ENCODE measurements at regions not wholly inside any gene's neighbourhood (a gene's known extent, or its start where the extent isn't known, plus 50 kb on each side); places are given as distances from the start of the nearest gene placed in this dataset.
A peak's percentile ranks its signal among the peaks of the same experiment; 100 is the strongest.

GRCh38 chr12:124501827-124502226 is 65.6 kb downstream of the NCOR2 start:
- Mint-ChIP-seq H3K36me3 (ENCODE audit: low read depth) (no peaks in the 10 kb centered on the region), H3K4me3 (no peak overlapping the region), H3K9me3 (ENCODE audit: low read depth) (no peaks in the 10 kb centered on the region), H3K27ac (no peak overlapping the region), H3K27me3 (no peaks in the 10 kb centered on the region), H3K4me1 (peaks cover 43% of the 10 kb centered on the region)
- ChIA-PET POLR2A (no interaction called here), CTCF (interaction anchor here (0.8 kb wide), 1 partner anchor 24 kb away, joined by 4 read pairs; no protein-coding TSS in a partner anchor)
- intact Hi-C loops (cut with DNase I, micrococcal nuclease): no loop called here
- DNase-seq (no peak), ATAC-seq (no peak)

- ATAC-seq: no peak
- Mint-ChIP-seq H3K9me3 (ENCODE audit: low read depth) (no peaks in the 10 kb centered on the region), H3K27me3 (no peaks in the 10 kb centered on the region), H3K27ac (no peak overlapping the region), H3K4me1 (peaks cover 41% of the 10 kb centered on the region), H3K4me3 (no peak overlapping the region), H3K36me3 (ENCODE audit: low read depth) (no peaks in the 10 kb centered on the region)
- ChIA-PET POLR2A (no interaction called here), CTCF (no interaction called here)
- DNase-seq: no peak
- intact Hi-C loops (cut with DNase I, micrococcal nuclease): no loop called here
Observed at GRCh38 chr12:124501112-124501561, 66.3 kb downstream of the NCOR2 start.

- DNase-seq: no peak
- Mint-ChIP-seq H3K4me1 (peaks cover 44% of the 10 kb centered on the region), H3K27ac (no peak overlapping the region), H3K9me3 (ENCODE audit: low read depth) (no peaks in the 10 kb centered on the region), H3K4me3 (no peak overlapping the region), H3K27me3 (no peaks in the 10 kb centered on the region), H3K36me3 (ENCODE audit: low read depth) (no peaks in the 10 kb centered on the region)
- POLR2A ChIA-PET: no interaction called here
- ATAC-seq: no peak
- intact Hi-C loops (cut with DNase I, micrococcal nuclease): no loop called here
- CTCF ChIA-PET: interaction anchor here (0.8 kb wide), 1 partner anchor 141 kb away, joined by 4 read pairs; no protein-coding TSS in a partner anchor
Observed at GRCh38 chr12:124499898-124500244, 67.5 kb downstream of the NCOR2 start.

GRCh38 chr12:124499190-124499753 is 68.1 kb downstream of the NCOR2 start:
- ATAC-seq: no peak
- Mint-ChIP-seq H3K27me3 (no peaks in the 10 kb centered on the region), H3K27ac (no peak overlapping the region), H3K4me3 (no peak overlapping the region), H3K4me1 (peaks cover 50% of the 10 kb centered on the region), H3K36me3 (ENCODE audit: low read depth) (no peaks in the 10 kb centered on the region), H3K9me3 (ENCODE audit: low read depth) (no peaks in the 10 kb centered on the region)
- DNase-seq: no peak
- POLR2A ChIA-PET: no interaction called here
- intact Hi-C loops (cut with DNase I, micrococcal nuclease): no loop called here
- CTCF ChIA-PET: no interaction called here

GRCh38 chr12:124498275-124499189 is 68.9 kb downstream of the NCOR2 start:
- CTCF ChIA-PET: interaction anchor here (0.7 kb wide), 1 partner anchor 151 kb away, joined by 3 read pairs; no protein-coding TSS in a partner anchor
- DNase-seq (no peak), ATAC-seq (no peak)
- H3K27ac Mint-ChIP-seq: peak overlapping the region; percentile 13
- peaks cover 6% of the 10 kb centered on the region for H3K36me3 Mint-ChIP-seq (ENCODE audit: low read depth)
- peaks cover 57% of the 10 kb centered on the region for H3K4me1 Mint-ChIP-seq
- intact Hi-C loops (cut with DNase I, micrococcal nuclease): no loop called here
- H3K4me3 Mint-ChIP-seq: no peak overlapping the region
- H3K27me3 Mint-ChIP-seq: no peaks in the 10 kb centered on the region
- no peaks in the 10 kb centered on the region for H3K9me3 Mint-ChIP-seq (ENCODE audit: low read depth)
- POLR2A ChIA-PET: no interaction called here

GRCh38 chr12:124497658-124498057 is 69.8 kb downstream of the NCOR2 start:
- H3K27me3 Mint-ChIP-seq: no peaks in the 10 kb centered on the region
- no peaks in the 10 kb centered on the region for H3K9me3 Mint-ChIP-seq (ENCODE audit: low read depth)
- H3K27ac Mint-ChIP-seq: no peak overlapping the region
- ChIA-PET CTCF (interaction anchor here (0.7 to 0.8 kb wide), 2 partner anchors 152 to 366 kb away, joined by 3 read pairs; no protein-coding TSS in a partner anchor), POLR2A (interaction anchor here (0.6 kb wide), 1 partner anchor 60 kb away, joined by 7 read pairs; no protein-coding TSS in a partner anchor)
- H3K36me3 Mint-ChIP-seq (ENCODE audit: low read depth): peaks cover 7% of the 10 kb centered on the region
- no peak for DNase-seq
- H3K4me1 Mint-ChIP-seq: peaks cover 60% of the 10 kb centered on the region
- intact Hi-C loops (cut with DNase I, micrococcal nuclease): no loop called here
- no peak for ATAC-seq
- no peak overlapping the region for H3K4me3 Mint-ChIP-seq

GRCh38 chr12:124497039-124497438 is 70.4 kb downstream of the NCOR2 start:
- H3K9me3 Mint-ChIP-seq (ENCODE audit: low read depth): no peaks in the 10 kb centered on the region
- no peak overlapping the region for H3K4me3 Mint-ChIP-seq
- ChIA-PET POLR2A (no interaction called here), CTCF (interaction anchor here (0.7 to 0.8 kb wide), 2 partner anchors 14 to 366 kb away, joined by 3 read pairs; no protein-coding TSS in a partner anchor)
- H3K27ac Mint-ChIP-seq: no peak overlapping the region
- peaks cover 60% of the 10 kb centered on the region for H3K4me1 Mint-ChIP-seq
- intact Hi-C loops (cut with DNase I, micrococcal nuclease): no loop called here
- no peaks in the 10 kb centered on the region for H3K27me3 Mint-ChIP-seq
- DNase-seq: no peak
- peaks cover 7% of the 10 kb centered on the region for H3K36me3 Mint-ChIP-seq (ENCODE audit: low read depth)
- no peak for ATAC-seq

- CTCF ChIA-PET: interaction anchor here (0.7 kb wide), 1 partner anchor 15 kb away, joined by 3 read pairs; no protein-coding TSS in a partner anchor
- no peak overlapping the region for H3K27ac Mint-ChIP-seq
Observed at GRCh38 chr12:124496584-124496983, 70.8 kb downstream of the NCOR2 start.

GRCh38 chr12:124495194-124495983 is 72.0 kb downstream of the NCOR2 start:
- Mint-ChIP-seq H3K27ac (no peak overlapping the region), H3K4me3 (no peak overlapping the region), H3K36me3 (ENCODE audit: low read depth) (peaks cover 12% of the 10 kb centered on the region), H3K9me3 (ENCODE audit: low read depth) (no peaks in the 10 kb centered on the region), H3K4me1 (peaks cover 53% of the 10 kb centered on the region), H3K27me3 (no peaks in the 10 kb centered on the region)
- DNase-seq (no peak), ATAC-seq (no peak)
- ChIA-PET CTCF (interaction anchor here (0.7 to 1.5 kb wide), 2 partner anchors 12 to 25 kb away, joined by 3 to 4 read pairs; no protein-coding TSS in a partner anchor), POLR2A (no interaction called here)
- intact Hi-C loops (cut with DNase I, micrococcal nuclease): no loop called here

More at GRCh38 chr12:124496584-124496983, 70.8 kb downstream of the NCOR2 start:
- H3K4me1 Mint-ChIP-seq: peaks cover 59% of the 10 kb centered on the region
- DNase-seq (peak; percentile 49), ATAC-seq (no peak)
- H3K4me3 Mint-ChIP-seq: no peak overlapping the region
- H3K9me3 Mint-ChIP-seq (ENCODE audit: low read depth): no peaks in the 10 kb centered on the region
- H3K27me3 Mint-ChIP-seq: no peaks in the 10 kb centered on the region
- intact Hi-C loops (cut with DNase I, micrococcal nuclease): no loop called here
- peaks cover 8% of the 10 kb centered on the region for H3K36me3 Mint-ChIP-seq (ENCODE audit: low read depth)
- POLR2A ChIA-PET: no interaction called here

GRCh38 chr12:124494751-124495129 is 72.7 kb downstream of the NCOR2 start:
- Mint-ChIP-seq H3K4me1 (peaks cover 51% of the 10 kb centered on the region), H3K36me3 (ENCODE audit: low read depth) (peaks cover 16% of the 10 kb centered on the region), H3K9me3 (ENCODE audit: low read depth) (no peaks in the 10 kb centered on the region), H3K27ac (no peak overlapping the region), H3K4me3 (no peak overlapping the region), H3K27me3 (no peaks in the 10 kb centered on the region)
- intact Hi-C loops (cut with DNase I, micrococcal nuclease): loop anchor here (1.0 to 5.0 kb wide), 4 partner anchors 28 to 269 kb away; no protein-coding TSS in a partner anchor
- POLR2A ChIA-PET: no interaction called here
- no peak for DNase-seq
- CTCF ChIA-PET: interaction anchor here (0.7 to 1.5 kb wide), 2 partner anchors 12 to 25 kb away, joined by 3 to 4 read pairs; no protein-coding TSS in a partner anchor
- no peak for ATAC-seq

All from activated CD4-positive, alpha-beta T cell treated with anti-CD3 and anti-CD28 coated beads for 36 hours (primary cell).